Neural cell (in vitro differentiated cells): ENCODE measurements at regions not wholly inside any gene's neighbourhood (a gene's known extent, or its start where the extent isn't known, plus 50 kb on each side); places are given as distances from the start of the nearest gene placed in this dataset.

Experiments used
- EP300 ChIP-seq: fragments of 450-650 bp; conservative IDR thresholded peaks from 2 replicates; pipeline ENCODE4 v1.6.1; 2014; ENCODE audit warnings: antibody characterized with exemption, mild to moderate bottlenecking, moderate library complexity; ENCODE audit not compliant: poor library complexity, severe bottlenecking
- EZH2 ChIP-seq: fragments of 200-600, 300-800 bp; shearing (Covaris generic), sonication (generic); IDR thresholded peaks from 2 replicates; pipeline ENCODE4 v1.6.1; 2014; ENCODE audit warnings: antibody characterized with exemption, low read length, borderline replicate concordance, mild to moderate bottlenecking; ENCODE audit not compliant: insufficient read depth, poor library complexity, severe bottlenecking
- MXI1 ChIP-seq: fragments of 450-650 bp; conservative IDR thresholded peaks from 2 replicates; pipeline ENCODE4 v1.6.1; 2014; ENCODE audit warnings: antibody characterized with exemption, mild to moderate bottlenecking; ENCODE audit not compliant: poor library complexity, severe bottlenecking
- POLR2AphosphoS5 ChIP-seq: IDR thresholded peaks from 2 replicates; pipeline ENCODE4 v1.6.1; 2012
- RAD21 ChIP-seq: fragments of 450-650 bp; conservative IDR thresholded peaks from 2 replicates; pipeline ENCODE4 v1.6.1; 2014; ENCODE audit warnings: antibody characterized with exemption, mild to moderate bottlenecking, moderate library complexity
- REST ChIP-seq: IDR thresholded peaks from 2 replicates; pipeline ENCODE4 v1.6.1; 2012; ENCODE audit warnings: borderline replicate concordance
- SMC3 ChIP-seq: fragments of 450-650 bp; conservative IDR thresholded peaks from 2 replicates; pipeline ENCODE4 v1.6.1; 2014; ENCODE audit warnings: antibody characterized with exemption, mild to moderate bottlenecking, moderate library complexity; ENCODE audit not compliant: poor library complexity
- TAF1 ChIP-seq: IDR thresholded peaks from 2 replicates; pipeline ENCODE4 v1.6.1; 2012; ENCODE audit warnings: low read depth
- TF ChIP-seq, protein P1 (sequence below): fragments of 450-650 bp; IDR thresholded peaks from 2 replicates; pipeline ENCODE4 v1.5.1; 2014; ENCODE audit warnings: antibody characterized with exemption, mild to moderate bottlenecking, moderate library complexity; ENCODE audit not compliant: poor library complexity, severe bottlenecking

- TF ChIP-seq, protein P1, sequence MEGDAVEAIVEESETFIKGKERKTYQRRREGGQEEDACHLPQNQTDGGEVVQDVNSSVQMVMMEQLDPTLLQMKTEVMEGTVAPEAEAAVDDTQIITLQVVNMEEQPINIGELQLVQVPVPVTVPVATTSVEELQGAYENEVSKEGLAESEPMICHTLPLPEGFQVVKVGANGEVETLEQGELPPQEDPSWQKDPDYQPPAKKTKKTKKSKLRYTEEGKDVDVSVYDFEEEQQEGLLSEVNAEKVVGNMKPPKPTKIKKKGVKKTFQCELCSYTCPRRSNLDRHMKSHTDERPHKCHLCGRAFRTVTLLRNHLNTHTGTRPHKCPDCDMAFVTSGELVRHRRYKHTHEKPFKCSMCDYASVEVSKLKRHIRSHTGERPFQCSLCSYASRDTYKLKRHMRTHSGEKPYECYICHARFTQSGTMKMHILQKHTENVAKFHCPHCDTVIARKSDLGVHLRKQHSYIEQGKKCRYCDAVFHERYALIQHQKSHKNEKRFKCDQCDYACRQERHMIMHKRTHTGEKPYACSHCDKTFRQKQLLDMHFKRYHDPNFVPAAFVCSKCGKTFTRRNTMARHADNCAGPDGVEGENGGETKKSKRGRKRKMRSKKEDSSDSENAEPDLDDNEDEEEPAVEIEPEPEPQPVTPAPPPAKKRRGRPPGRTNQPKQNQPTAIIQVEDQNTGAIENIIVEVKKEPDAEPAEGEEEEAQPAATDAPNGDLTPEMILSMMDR, result no peak
- no peak for TF ChIP-seq EZH2
- no peak for TF ChIP-seq POLR2AphosphoS5
- no peak for TF ChIP-seq EP300
- TF ChIP-seq REST, result no peak
- TF ChIP-seq SMC3, result no peak
- TF ChIP-seq RAD21, result no peak
- TF ChIP-seq MXI1, result no peak
- TF ChIP-seq TAF1, result no peak
These were observed 84.5 kb upstream of the SLC1A4 start for GRCh38 chr2:64904413-64905329.
